Stimulated activated CD4-positive, alpha-beta T cell treated with anti-CD3 and anti-CD28 coated beads, Interleukin-4, amount 100 ng/mL, for 4 hours (primary cell): ENCODE measurements at regions not wholly inside any gene's neighbourhood (a gene's known extent, or its start where the extent isn't known, plus 50 kb on each side); places are given as distances from the start of the nearest gene placed in this dataset.

Experiments used
- DNase-seq, 2 experiments: peaks; one replicate each; pipeline ENCODE4 v3.0.0-alpha.2; 2020

DNA sequence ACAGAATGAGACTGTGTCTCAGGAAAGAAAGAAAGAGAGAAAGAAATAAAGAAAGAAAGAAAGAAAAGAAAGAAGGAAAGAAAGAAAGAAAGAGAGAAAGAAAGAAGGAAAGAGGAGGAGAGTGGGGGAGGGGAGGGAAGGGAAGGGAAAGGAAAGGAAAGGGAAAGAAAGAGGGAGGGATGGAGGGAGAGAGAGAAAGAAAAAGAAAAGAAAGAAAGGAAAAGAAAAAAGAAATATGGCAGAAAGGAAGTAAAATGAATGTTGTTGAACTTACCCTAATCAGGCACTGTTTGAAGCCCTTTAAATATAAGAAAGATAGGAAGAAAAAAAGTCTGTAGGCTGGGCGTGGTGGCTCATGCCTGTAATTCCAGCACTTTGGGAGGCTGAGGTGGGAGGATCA lies 276.1 kb downstream of the INSC start:
- DNase-seq: no peak

DNA sequence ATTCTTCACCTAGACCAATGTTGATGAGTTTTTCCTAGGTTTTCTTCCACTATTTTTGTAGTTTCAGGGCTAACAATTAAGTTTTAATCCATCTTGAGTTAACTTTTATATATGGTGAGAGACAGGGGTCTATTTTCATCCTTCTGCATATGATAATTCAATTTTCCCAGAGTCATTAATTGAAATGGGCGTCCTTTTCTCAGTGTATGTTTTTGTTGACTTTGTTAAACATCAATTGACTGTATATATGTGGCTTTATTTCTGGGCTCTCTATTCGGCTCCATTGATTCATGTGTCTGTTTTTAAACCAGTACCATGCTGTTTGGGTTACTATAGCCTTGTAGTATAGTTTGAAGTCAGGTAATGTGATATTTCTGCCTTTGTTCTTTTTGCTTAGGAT lies 282.1 kb downstream of the INSC start:
- no peak for DNase-seq

- DNase-seq: no peak
These were observed 292.2 kb downstream of the INSC start for GRCh38 chr11:15406851-15407351.

DNA sequence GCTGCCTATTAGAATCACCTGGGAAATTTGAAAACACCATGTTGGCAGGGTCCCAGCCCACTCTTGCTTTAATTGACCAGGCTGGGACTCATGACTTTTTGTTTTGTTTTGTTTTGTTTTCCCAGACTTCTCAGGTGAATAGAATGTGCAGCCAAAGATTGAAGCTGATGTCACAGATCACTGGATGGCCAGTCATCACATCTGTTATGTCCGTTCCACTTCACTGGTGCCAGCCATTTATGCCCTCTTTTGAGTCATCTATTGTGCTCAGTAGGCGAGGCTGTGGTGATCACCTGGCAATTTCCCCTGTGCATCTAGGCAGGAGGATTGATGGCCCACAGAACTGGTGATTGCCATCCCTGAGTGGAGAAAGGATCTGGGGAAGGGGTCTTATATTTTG lies 297.3 kb downstream of the INSC start:
- DNase-seq: no peak

DNA sequence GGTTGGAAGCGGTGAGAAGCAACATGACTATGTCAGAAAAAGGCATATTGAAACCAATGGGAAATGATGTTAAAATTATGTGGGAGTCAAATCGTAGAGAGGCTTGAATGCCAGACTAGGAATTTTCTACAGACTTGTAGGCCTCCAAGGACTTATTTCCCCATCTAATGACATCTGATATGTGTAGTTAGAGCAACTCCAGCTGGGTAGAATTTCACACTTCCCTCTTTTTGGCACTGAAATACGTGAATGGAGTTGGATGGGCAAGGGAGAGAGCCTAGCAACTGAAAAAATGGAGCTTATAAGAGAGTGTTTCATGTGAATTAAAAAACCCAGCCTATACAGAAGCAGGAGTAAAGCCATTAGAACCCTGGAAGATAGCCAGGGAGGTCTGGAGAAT lies 304.2 kb downstream of the INSC start:
- DNase-seq: no peak

DNA sequence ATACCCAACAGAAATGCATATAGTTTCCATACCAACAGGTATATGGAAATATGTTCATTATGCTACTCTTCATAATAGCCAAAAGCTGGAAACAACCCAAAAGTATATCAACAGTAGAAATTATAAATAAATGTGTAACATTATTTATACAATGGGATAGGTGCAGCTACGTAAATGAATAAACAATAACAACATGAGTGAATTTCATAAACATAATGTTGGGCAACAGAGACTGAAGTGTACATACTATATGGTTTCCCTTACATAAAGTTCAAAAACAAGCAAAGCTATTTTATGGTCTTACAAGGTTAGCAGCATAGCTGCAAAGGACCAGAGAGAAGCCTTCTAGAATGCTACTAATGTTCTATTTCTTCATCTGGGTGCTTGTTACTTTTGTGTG lies 305.0 kb downstream of the INSC start:
- no peak for DNase-seq

DNA sequence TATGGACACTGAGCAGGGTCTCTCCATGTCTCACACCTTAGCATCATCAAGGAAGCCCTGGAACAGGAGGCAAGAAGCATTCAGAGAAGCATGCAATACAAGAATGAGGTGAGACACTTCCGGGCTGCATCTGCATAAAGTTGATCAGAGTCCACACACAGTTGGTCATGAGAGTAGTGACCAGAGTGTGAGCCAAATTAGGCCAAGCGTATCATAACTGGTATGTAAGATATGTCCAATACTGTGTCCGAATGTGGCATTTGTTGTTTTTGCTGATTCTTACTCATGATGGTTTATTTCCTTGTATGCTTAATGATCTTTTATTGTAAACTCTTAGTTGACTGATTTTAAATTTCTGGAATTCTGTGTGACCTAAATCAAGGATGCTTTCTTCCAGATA lies 315.7 kb downstream of the INSC start:
- DNase-seq: no peak

- no peak for DNase-seq
These were observed 319.8 kb downstream of the INSC start for GRCh38 chr11:15434529-15434928.

GRCh38 chr11:15446315-15446714 lies 331.6 kb downstream of the INSC start:
- no peak for DNase-seq

DNA sequence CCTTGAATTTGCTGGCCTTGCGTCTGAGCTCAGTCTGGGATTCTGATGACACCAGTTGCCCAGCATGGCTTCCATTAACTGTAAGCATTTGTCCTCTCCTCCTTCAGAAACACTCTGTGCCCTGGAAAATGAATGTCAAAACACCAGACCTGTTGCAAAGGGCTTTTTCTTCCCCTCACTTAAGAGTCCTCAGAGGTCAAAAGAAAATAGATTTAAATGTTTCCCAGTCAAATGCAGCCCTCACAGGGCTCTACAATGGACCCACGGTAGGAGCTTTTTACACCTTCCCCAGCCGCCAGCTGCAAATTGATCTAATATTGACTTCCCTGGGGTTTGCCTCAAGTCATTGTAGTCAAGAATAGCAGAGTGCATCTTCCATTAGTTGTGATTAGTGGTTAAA lies 332.2 kb downstream of the INSC start:
- DNase-seq: no peak

- DNase-seq: no peak
These were observed 337.0 kb downstream of the INSC start for GRCh38 chr11:15451713-15452112.

- no peak for DNase-seq
These were observed 338.6 kb downstream of the INSC start for GRCh38 chr11:15453211-15453765.

DNA sequence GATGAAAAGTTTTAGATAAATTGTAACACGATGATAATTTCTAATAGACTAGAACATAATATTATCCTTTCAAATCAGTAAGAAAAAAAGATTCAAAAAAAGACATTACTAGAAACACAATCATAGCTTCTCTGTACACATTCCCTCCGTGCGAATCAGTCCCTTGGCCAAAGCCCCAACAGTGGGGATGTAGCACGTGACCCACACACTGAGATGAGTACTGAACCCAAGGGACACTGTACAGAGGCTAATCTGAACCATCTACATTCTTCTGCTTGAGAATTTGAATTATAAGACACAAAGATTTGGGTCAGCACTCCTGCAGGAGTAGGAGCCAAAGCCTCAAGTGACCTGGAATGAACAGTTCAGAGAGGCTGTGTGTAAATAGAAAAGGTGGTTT lies 353.7 kb downstream of the INSC start:
- DNase-seq: no peak

DNA sequence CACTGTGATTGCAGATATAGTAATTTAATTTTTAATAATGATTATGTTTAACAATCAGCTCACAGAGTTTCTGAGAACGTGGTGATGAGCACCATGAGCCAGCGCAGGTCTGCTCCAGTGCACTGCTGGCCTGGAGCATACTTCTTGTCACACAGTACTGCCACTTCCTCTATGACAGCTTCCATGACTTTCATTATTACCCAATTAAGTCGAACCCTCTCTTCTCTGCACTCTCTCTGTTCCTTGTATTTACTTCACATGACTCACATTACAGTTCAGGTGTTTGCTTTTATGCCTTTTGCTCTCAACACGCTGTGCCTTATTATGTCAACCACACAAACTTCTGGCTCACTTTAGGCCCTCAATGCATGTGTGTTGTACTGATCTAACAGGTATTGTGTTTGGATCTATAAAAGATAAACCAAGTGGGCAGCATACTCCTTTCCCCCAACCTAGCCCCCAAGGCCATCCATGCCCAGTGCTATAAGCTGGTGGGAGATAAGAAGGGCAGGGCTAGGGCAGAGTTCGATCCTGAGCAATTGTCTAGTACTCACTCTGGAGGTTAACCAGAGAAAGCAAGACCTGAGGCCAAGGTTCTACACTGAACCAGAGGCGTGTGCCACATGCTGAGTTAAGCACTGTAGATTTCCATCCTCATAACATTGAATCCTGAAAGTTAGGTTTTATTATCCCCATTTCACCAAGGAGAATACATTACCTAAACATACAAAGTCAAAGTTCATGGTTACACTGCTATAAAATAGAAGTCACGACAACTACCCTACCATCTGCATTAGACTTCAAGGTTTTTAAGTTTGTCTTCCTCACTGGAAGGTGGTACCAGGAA lies 356.5 kb downstream of the INSC start:
- DNase-seq: no peak

GRCh38 chr11:15471895-15472799 lies 357.4 kb downstream of the INSC start:
- no peak for DNase-seq

DNA sequence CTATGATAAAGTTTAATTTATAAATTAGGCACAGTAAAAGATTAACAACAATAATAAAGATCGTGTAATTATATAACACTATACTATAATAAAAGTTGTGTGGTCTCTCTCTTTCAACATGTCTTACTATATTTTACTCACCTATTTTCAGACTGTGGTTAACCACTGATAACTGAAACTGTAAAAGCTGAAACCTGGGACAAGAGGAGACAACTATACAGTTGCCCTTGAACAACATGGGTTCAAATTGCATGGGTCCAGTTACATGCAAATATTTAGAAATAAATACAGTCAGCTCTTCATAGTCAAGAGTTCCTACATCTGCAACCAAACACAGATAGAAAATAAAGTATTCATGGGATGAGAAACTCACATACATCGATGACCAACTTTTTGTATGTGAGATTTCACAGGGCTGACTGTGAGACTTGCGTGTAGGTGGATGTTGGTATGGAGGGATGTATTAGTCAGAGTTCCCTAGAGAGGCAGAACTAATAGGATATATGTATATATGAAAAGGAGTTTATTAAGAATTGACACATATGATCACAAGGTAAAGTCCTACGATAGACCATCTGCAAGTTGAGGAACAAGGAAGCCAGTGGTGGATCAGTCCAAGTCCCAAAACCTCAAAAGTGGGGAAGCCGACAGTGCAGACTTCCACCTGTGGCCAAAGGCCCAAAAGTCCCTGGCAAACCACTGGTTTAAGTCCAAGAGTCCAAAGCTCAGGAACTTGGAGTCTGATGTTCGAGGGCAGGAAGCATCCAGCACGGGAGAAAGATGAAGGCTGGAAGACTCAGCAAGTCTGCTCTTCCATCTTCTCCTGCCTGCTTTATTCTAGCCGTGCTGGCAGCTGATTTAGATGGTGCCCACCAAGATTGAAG lies 359.5 kb downstream of the INSC start:
- DNase-seq: no peak

- DNase-seq: no peak
These were observed 361.7 kb downstream of the INSC start for GRCh38 chr11:15476371-15476917.

- no peak for DNase-seq
These were observed 367.1 kb downstream of the INSC start for GRCh38 chr11:15481871-15482270.

GRCh38 chr11:15483205-15483604 lies 368.5 kb downstream of the INSC start:
- DNase-seq: no peak

DNA sequence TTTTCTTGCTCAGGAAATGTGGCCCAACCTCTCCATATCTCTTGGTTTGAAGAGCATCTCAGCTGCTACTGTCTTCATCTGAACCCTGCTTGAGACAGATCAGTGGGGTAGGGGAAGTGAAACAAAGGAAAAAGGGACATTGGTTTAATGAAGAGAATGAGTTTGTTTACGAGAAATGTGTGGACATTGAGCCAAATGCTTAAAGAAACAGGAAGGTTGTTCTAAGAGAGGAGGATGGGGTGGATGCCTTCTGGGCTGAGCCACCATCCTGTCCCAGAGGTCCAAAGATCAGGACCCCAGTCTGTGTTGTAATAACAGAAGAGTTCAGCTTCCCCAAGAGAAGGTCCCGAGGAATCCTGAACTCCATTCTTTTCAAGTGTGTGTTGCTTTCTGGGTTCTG lies 369.7 kb downstream of the INSC start:
- DNase-seq: no peak

DNA sequence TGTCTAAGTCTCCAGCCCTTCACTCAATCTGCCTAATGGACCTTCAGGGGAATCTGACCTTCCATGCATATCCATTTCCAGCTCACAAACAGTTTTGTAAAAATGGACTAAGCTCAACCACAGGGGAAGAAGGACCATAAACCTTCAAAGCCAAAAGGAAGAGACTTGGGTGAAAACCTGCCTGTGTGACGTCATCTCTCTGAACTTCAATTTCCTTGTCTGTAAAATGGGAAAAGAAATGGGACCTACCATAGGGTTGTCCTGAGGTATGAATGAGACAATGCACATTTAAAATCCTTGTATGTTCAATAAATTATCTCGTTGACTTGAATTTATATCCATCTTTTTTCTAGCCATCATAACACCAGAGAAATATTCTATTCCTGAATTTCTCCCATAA lies 370.7 kb downstream of the INSC start:
- no peak for DNase-seq

DNA sequence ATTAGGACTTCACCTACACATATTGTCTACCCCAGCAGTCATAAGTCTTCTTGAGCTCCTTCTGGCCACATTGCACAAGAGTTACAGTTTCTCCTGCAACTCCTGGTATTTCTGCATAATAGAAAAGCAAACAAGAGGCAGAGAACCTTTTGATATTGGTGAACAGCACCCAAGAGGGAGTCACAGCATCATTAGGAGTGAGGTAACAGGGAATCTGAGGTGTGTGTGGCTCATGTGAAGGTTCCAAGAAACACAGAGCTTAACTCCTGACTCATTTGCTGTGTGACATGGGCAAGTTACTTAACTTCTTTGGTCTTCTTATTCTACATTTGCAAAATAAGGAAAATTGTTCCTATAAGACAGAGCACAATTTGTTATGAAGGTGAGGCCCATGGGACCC lies 374.6 kb downstream of the INSC start:
- no peak for DNase-seq
